H1 (cell line): ENCODE measurements at regions not wholly inside any gene's neighbourhood (a gene's known extent, or its start where the extent isn't known, plus 50 kb on each side); places are given as distances from the start of the nearest gene placed in this dataset.

Experiments
- CTCF ChIA-PET: fragments of 300-600 bp; sonication (Branson Sonifier 250); formaldehyde crosslinking; loops from one replicate; lab custom pipeline; 2021; ENCODE audit not compliant: partially characterized antibody; lab: Charles Lee
- POLR2A ChIA-PET: fragments of 300-600 bp; sonication (Branson Sonifier 250); formaldehyde crosslinking; loops from one replicate; lab custom pipeline; 2021; ENCODE audit warnings: inconsistent platforms; ENCODE audit not compliant: partially characterized antibody; lab: Charles Lee
- DNase-seq, 2 experiments: peaks; one replicate each; pipeline versions ENCODE4 v3.0.0 to v3.0.0-alpha.2; 2010 to 2022; ENCODE audit warnings: low spot score in 2 of 2, low read depth in 1 of 2, mixed read lengths in 1 of 2
- FAIRE-seq: peaks from 2 replicates; lab custom pipeline; 2011; peaks lifted over from hg19 to GRCh38; lab: Jason Lieb, UNC
- H2AFZ ChIP-seq: 2 replicates; pipeline ENCODE4 v1.8.1; 2012; ENCODE audit warnings: low read length, inconsistent platforms
- H2AK5ac ChIP-seq: 2 replicates; pipeline ENCODE4 v1.6.1; 2013; ENCODE audit warnings: low read depth, low read length
- H2BK120ac ChIP-seq: replicated peaks from 2 replicates; pipeline ENCODE3; 2013; ENCODE audit warnings: low read depth, low read length, inconsistent platforms
- H2BK12ac ChIP-seq: 2 replicates; pipeline ENCODE4 v1.6.1; 2013; ENCODE audit warnings: low read depth, low read length
- H2BK15ac ChIP-seq: 2 replicates; pipeline ENCODE4 v1.6.1; 2013; ENCODE audit warnings: low read length
- H2BK20ac ChIP-seq: 2 replicates; pipeline ENCODE4 v1.6.1; 2013; ENCODE audit warnings: low read length
- H2BK5ac ChIP-seq: 2 replicates; pipeline ENCODE4 v1.6.1; 2013; ENCODE audit warnings: low read depth, low read length
- H3K14ac ChIP-seq: 2 replicates; pipeline ENCODE4 v1.6.1; 2013; ENCODE audit warnings: inconsistent platforms; ENCODE audit not compliant: insufficient read length
- H3K18ac ChIP-seq: 2 replicates; pipeline ENCODE4 v1.6.1; 2013; ENCODE audit warnings: low read length; ENCODE audit errors: extremely low read depth
- H3K23ac ChIP-seq: 2 replicates; pipeline ENCODE4 v1.6.1; 2013; ENCODE audit warnings: inconsistent platforms; ENCODE audit not compliant: insufficient read length
- H3K23me2 ChIP-seq: 2 replicates; pipeline ENCODE4 v1.6.1; 2013; ENCODE audit warnings: low read depth, low read length
- H3K27ac ChIP-seq: 2 replicates; pipeline ENCODE4 v1.6.1; 2011; ENCODE audit warnings: low read depth, low read length, inconsistent platforms
- H3K27me3 ChIP-seq, 4 experiments: replicated peaks in 1 of 4; 1 replicate in 1 of 4; 2 replicates in 3 of 4; pipeline versions ENCODE4 v1.6.1 to v1.8.1; 2011 to 2013; ENCODE audit warnings: low read length in 3 of 4, mild to moderate bottlenecking in 3 of 4, inconsistent platforms in 2 of 4, mixed read lengths in 2 of 4, moderate library complexity in 1 of 4; ENCODE audit not compliant: control insufficient read depth in 3 of 4, insufficient read depth in 3 of 4; ENCODE audit errors: extremely low read depth in 1 of 4
- H3K36me3 ChIP-seq, 4 experiments: 2 replicates each; pipeline versions ENCODE4 v1.6.1 to v1.8.1; 2011 to 2013; ENCODE audit warnings: mild to moderate bottlenecking in 4 of 4, low read length in 3 of 4, moderate library complexity in 2 of 4, control low read depth in 1 of 4, inconsistent platforms in 1 of 4; ENCODE audit not compliant: insufficient read depth in 4 of 4, control insufficient read depth in 2 of 4
- H3K4ac ChIP-seq: replicated peaks from 2 replicates; pipeline ENCODE3; 2013; ENCODE audit warnings: low read length, low read depth, mixed read lengths, inconsistent platforms; ENCODE audit not compliant: insufficient read length
- H3K4me1 ChIP-seq, 4 experiments: replicated peaks in 1 of 4; 1 replicate in 1 of 4; 2 replicates in 3 of 4; pipeline versions ENCODE4 v1.6.1 to v1.8.1; 2011 to 2013; ENCODE audit warnings: low read length in 3 of 4, inconsistent platforms in 2 of 4, mixed read lengths in 1 of 4; ENCODE audit not compliant: insufficient read depth in 4 of 4, control insufficient read depth in 3 of 4
- H3K4me2 ChIP-seq, 2 experiments: 2 replicates each; pipeline versions ENCODE4 v1.6.1 to v1.8.1; 2011 to 2013; ENCODE audit warnings: low read depth in 2 of 2, low read length in 2 of 2, control low read depth in 1 of 2, inconsistent platforms in 1 of 2, mild to moderate bottlenecking in 1 of 2; ENCODE audit not compliant: insufficient read depth in 1 of 2
- H3K4me3 ChIP-seq, 4 experiments: fragments of 200-600, 300-600 bp in 1 of 4; sonication (generic), shearing (Covaris generic), sonication (Bioruptor Twin) in 1 of 4; 2 replicates each; pipeline versions ENCODE4 v1.5.1 to v1.8.1; 2011 to 2016; ENCODE audit warnings: low read length in 4 of 4, low read depth in 3 of 4, control low read depth in 2 of 4, inconsistent platforms in 2 of 4, mild to moderate bottlenecking in 2 of 4, mixed read lengths in 1 of 4, moderate library complexity in 1 of 4; ENCODE audit not compliant: insufficient read depth in 2 of 4; ENCODE audit errors: extremely low read depth in 1 of 4
- H3K56ac ChIP-seq: replicated peaks from 2 replicates; pipeline ENCODE3; 2013; ENCODE audit warnings: low read depth, mild to moderate bottlenecking, mixed read lengths, low read length, inconsistent platforms; ENCODE audit not compliant: insufficient read length
- H3K79me1 ChIP-seq: 2 replicates; pipeline ENCODE4 v1.6.1; 2013; ENCODE audit warnings: low read depth, low read length, control low read depth
- H3K79me2 ChIP-seq, 2 experiments: 2 replicates each; pipeline versions ENCODE4 v1.6.1 to v1.8.1; 2012 to 2013; ENCODE audit warnings: low read length in 2 of 2, mild to moderate bottlenecking in 2 of 2, inconsistent platforms in 1 of 2; ENCODE audit not compliant: insufficient read depth in 2 of 2, control insufficient read depth in 1 of 2
- H3K9ac ChIP-seq, 4 experiments: replicated peaks in 1 of 4; 1 replicate in 1 of 4; 2 replicates in 3 of 4; pipeline versions ENCODE4 v1.6.1 to v1.8.1; 2011 to 2013; ENCODE audit warnings: low read depth in 3 of 4, low read length in 3 of 4, control low read depth in 2 of 4, mild to moderate bottlenecking in 2 of 4, moderate library complexity in 2 of 4, inconsistent platforms in 1 of 4; ENCODE audit errors: extremely low read depth in 1 of 4
- H3K9me3 ChIP-seq, 2 experiments: 2 replicates each; pipeline versions ENCODE4 v1.6.1 to v1.8.1; 2012 to 2013; ENCODE audit warnings: mild to moderate bottlenecking in 2 of 2, moderate library complexity in 2 of 2, control low read depth in 1 of 2, inconsistent platforms in 1 of 2, low read depth in 1 of 2, low read length in 1 of 2, mixed read lengths in 1 of 2; ENCODE audit not compliant: insufficient read depth in 2 of 2
- H4K20me1 ChIP-seq, 2 experiments: replicated peaks in 1 of 2; 2 replicates each; pipeline versions ENCODE3 to v1.8.1; 2011 to 2013; ENCODE audit warnings: inconsistent platforms in 2 of 2, low read length in 2 of 2, mild to moderate bottlenecking in 1 of 2; ENCODE audit not compliant: insufficient read depth in 2 of 2, control insufficient read depth in 1 of 2
- H4K5ac ChIP-seq: 2 replicates; pipeline ENCODE4 v1.6.1; 2013; ENCODE audit warnings: low read length, low read depth, mixed read lengths, inconsistent platforms; ENCODE audit not compliant: insufficient read length
- H4K8ac ChIP-seq: 2 replicates; pipeline ENCODE4 v1.8.0; 2013; ENCODE audit warnings: mild to moderate bottlenecking, moderate library complexity, low read length, inconsistent platforms; ENCODE audit not compliant: insufficient read depth; ENCODE audit errors: extremely low read depth
- H4K91ac ChIP-seq: replicated peaks from 2 replicates; pipeline ENCODE3; 2013; ENCODE audit warnings: low read length, mixed read lengths, inconsistent platforms; ENCODE audit not compliant: insufficient read length
- ATF3 ChIP-seq: IDR thresholded peaks from 2 replicates; pipeline ENCODE4 v1.6.1; 2011; ENCODE audit warnings: low read depth, mild to moderate bottlenecking, low read length; ENCODE audit not compliant: insufficient read depth
- CBX8 ChIP-seq: fragments of 300-800, 300-1000 bp; sonication (generic); IDR thresholded peaks from 2 replicates; pipeline ENCODE4 v1.7.1; 2016; ENCODE audit warnings: low read depth, low read length, borderline replicate concordance
- CTCF ChIP-seq, 3 experiments: IDR thresholded peaks; 1 replicate in 2 of 3; 2 replicates in 1 of 3; pipeline versions ENCODE4 v1.5.1 to v1.6.1; 2011; ENCODE audit warnings: low read length in 3 of 3, mild to moderate bottlenecking in 3 of 3, inconsistent platforms in 2 of 3, low read depth in 1 of 3, moderate library complexity in 1 of 3; ENCODE audit not compliant: insufficient read depth in 1 of 3; ENCODE audit errors: control extremely low read depth in 1 of 3
- RNF2 ChIP-seq: fragments of 200-900, 300-1000 bp; sonication (generic); IDR thresholded peaks from 2 replicates; pipeline ENCODE4 v1.7.1; 2016; ENCODE audit warnings: borderline replicate concordance, low read depth, mild to moderate bottlenecking, antibody characterized with exemption, low read length; ENCODE audit not compliant: poor library complexity, severe bottlenecking; ENCODE audit errors: missing control alignments
- RXRA ChIP-seq: IDR thresholded peaks from 2 replicates; pipeline ENCODE4 v1.6.1; 2011; ENCODE audit warnings: low read depth, mild to moderate bottlenecking, low read length, moderate library complexity; ENCODE audit not compliant: insufficient read depth
- TCF12 ChIP-seq: IDR thresholded peaks from 2 replicates; pipeline ENCODE4 v1.6.1; 2011; ENCODE audit warnings: low read depth, mild to moderate bottlenecking, low read length
- WGBS, 2 experiments: shearing (Covaris generic) in 1 of 2; methylation state at CpG; one replicate each; pipeline versions ENCODE4 v1.1.6 to v1.1.7; 2013 to 2015; ENCODE audit warnings: low lambda C conversion rate in 2 of 2, mixed read lengths in 2 of 2, inconsistent platforms in 1 of 2, low coverage in 1 of 2, missing lambda C conversion rate in 1 of 2; ENCODE audit not compliant: insufficient replicate concordance in 2 of 2, insufficient coverage in 1 of 2, insufficient read length in 1 of 2; ENCODE audit errors: extremely low coverage in 1 of 2, missing lambda C conversion rate in 1 of 2; 5-methylcytosine and 5-hydroxymethylcytosine counted together

- no peak overlapping the region for H4K91ac ChIP-seq
- DNase-seq = no peak
- FAIRE-seq = no peak
- H4K8ac ChIP-seq = no peak overlapping the region
- no peaks in the 10 kb centered on the region for H3K36me3 ChIP-seq
- CTCF ChIA-PET = interaction anchor here (0.7 kb wide), 1 partner anchor 12 kb away, joined by 3 read pairs; no protein-coding TSS in a partner anchor
- no peak overlapping the region for H2BK15ac ChIP-seq
- no peak overlapping the region for H2BK20ac ChIP-seq
- no peak overlapping the region for H2AK5ac ChIP-seq
- no peaks in the 10 kb centered on the region for H4K20me1 ChIP-seq
- H3K4me1 ChIP-seq = no peaks in the 10 kb centered on the region
- H3K4me2 ChIP-seq = no peak overlapping the region
- no peak overlapping the region for H3K4me3 ChIP-seq
- H3K79me1 ChIP-seq = no peaks in the 10 kb centered on the region
- no peaks in the 10 kb centered on the region for H3K9me3 ChIP-seq
- no peak overlapping the region for H2BK5ac ChIP-seq
- no peak overlapping the region for H2BK12ac ChIP-seq
- no peaks in the 10 kb centered on the region for H3K27me3 ChIP-seq
- H3K14ac ChIP-seq = no peak overlapping the region
- H3K4ac ChIP-seq = no peak overlapping the region
- H3K18ac ChIP-seq = no peak overlapping the region
- no peak overlapping the region for H3K56ac ChIP-seq
- H3K23me2 ChIP-seq = no peaks in the 10 kb centered on the region
- H2AFZ ChIP-seq = no peak overlapping the region
- no peaks in the 10 kb centered on the region for H3K79me2 ChIP-seq
- 93% methylated on average over 1 of the region's 1 CpG; no CpG with 5 or more reads in 1 of the 2 experiments for WGBS, 2 experiments
- H2BK120ac ChIP-seq = no peak overlapping the region
- H3K23ac ChIP-seq = no peak overlapping the region
- no peak overlapping the region for H4K5ac ChIP-seq
- no peak overlapping the region for H3K27ac ChIP-seq
- POLR2A ChIA-PET = no interaction called here
- H3K9ac ChIP-seq = no peak overlapping the region
- TF ChIP-seq TCF12 = no peak
- no peak for TF ChIP-seq RXRA
- no peak for TF ChIP-seq CBX8
- peak in 2 of 3 experiments; percentile 13 to 14; a peak in 2 of 4 replicates for TF ChIP-seq CTCF (IDR thresholded peaks at IDR 0.05; ENCODE audit: control extremely low read depth in 1 of 3, insufficient read depth in 1 of 3, low read depth in 1 of 3, low read length in 3 of 3)
- no peak for TF ChIP-seq ATF3
- TF ChIP-seq RNF2 = no peak
Observed at GRCh38 chr2:118677546-118677945, 169.9 kb downstream of the EN1 start.
